C4-2B (cell line): ENCODE measurements at regions not wholly inside any gene's neighbourhood (a gene's known extent, or its start where the extent isn't known, plus 50 kb on each side); places are given as distances from the start of the nearest gene placed in this dataset.

Experiments used
- H3K27ac ChIP-seq: fragments of 450-650 bp; 2 replicates; pipeline ENCODE4 v1.5.1; 2017
- ZFX ChIP-seq: fragments of 450-650 bp; IDR thresholded peaks from 2 replicates; pipeline ENCODE4 v1.6.1; 2017
- TF ChIP-seq, protein P1 (sequence below): fragments of 450-650 bp; conservative IDR thresholded peaks from 2 replicates; pipeline ENCODE4 v1.5.1; 2017; ENCODE audit warnings: mild to moderate bottlenecking

DNA sequence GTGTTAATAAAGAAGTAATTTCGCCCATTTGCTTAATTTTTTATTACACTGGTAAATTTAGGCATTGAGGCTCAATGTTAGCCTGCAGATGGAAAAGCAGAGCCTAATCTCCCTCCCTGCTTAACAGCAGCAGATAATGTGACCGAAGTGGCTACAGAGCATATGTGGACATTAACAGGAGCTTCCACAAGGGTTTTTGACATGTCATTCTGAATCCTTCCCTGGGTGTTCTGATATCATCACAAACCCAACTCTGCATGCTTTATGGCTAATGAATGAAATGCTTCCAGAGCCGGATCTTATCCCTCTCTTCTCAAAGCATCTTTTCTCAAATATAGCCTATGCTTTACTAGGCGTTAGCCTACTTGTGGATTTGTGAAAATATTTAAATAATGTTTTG is 208.6 kb downstream of the CAAP1 start:
- no peak overlapping the region for H3K27ac ChIP-seq
- TF ChIP-seq, protein P1, sequence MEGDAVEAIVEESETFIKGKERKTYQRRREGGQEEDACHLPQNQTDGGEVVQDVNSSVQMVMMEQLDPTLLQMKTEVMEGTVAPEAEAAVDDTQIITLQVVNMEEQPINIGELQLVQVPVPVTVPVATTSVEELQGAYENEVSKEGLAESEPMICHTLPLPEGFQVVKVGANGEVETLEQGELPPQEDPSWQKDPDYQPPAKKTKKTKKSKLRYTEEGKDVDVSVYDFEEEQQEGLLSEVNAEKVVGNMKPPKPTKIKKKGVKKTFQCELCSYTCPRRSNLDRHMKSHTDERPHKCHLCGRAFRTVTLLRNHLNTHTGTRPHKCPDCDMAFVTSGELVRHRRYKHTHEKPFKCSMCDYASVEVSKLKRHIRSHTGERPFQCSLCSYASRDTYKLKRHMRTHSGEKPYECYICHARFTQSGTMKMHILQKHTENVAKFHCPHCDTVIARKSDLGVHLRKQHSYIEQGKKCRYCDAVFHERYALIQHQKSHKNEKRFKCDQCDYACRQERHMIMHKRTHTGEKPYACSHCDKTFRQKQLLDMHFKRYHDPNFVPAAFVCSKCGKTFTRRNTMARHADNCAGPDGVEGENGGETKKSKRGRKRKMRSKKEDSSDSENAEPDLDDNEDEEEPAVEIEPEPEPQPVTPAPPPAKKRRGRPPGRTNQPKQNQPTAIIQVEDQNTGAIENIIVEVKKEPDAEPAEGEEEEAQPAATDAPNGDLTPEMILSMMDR, result no peak
- no peak for TF ChIP-seq ZFX

DNA sequence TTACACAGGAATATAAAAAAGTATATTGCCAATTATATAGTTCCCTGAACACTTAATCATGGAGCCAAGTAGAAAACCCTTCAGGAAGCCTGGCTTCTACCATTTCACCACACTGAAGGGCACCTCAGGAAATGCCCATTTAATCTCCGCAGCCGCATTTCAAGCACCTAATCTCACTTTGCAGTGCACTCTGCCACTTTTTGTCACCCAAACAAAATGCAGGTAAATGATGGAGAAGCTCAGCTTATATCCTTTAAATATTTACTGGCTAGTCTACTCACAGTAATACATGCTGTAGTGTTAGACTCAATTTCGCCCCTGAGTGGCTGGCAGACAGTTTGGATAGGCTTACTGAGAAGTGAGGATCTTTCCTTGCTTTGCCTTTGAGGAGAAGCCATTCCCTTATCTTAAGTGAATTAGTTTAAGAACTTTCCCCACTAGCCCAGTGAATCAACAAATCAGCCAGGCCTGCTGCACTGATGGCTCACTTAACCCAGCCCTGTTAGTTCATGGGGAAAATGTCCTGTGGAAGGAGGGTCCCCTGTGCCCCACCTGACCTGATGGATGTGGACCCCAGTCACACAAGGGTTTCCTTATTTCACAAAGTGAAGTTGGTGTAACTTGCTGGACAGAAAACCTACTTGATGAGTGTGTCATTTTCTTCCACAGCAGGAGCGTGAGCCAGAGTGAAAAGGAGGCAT is 209.7 kb downstream of the CAAP1 start:
- TF ChIP-seq, protein P1, result no peak
- TF ChIP-seq ZFX, result no peak
- H3K27ac ChIP-seq, result no peak overlapping the region

DNA sequence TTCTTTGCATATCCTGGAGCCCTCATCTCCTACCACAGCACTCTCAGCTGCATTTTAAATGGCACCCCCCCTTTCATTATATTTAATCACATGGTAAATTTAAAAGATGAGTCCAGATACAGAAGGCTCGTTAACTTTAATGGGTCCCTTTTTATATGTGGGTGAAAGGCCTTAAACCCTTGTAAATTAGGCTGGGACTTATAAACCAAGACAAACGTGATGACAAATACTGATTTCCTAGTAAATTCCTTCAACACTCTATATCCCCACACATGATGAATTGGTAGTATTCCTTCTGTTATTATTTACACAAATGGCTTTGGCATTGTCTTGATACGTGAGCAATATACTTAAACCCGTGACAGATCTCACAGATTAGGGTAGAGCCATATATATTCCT is 210.6 kb downstream of the CAAP1 start:
- TF ChIP-seq, protein P1, result no peak
- no peak for TF ChIP-seq ZFX

DNA sequence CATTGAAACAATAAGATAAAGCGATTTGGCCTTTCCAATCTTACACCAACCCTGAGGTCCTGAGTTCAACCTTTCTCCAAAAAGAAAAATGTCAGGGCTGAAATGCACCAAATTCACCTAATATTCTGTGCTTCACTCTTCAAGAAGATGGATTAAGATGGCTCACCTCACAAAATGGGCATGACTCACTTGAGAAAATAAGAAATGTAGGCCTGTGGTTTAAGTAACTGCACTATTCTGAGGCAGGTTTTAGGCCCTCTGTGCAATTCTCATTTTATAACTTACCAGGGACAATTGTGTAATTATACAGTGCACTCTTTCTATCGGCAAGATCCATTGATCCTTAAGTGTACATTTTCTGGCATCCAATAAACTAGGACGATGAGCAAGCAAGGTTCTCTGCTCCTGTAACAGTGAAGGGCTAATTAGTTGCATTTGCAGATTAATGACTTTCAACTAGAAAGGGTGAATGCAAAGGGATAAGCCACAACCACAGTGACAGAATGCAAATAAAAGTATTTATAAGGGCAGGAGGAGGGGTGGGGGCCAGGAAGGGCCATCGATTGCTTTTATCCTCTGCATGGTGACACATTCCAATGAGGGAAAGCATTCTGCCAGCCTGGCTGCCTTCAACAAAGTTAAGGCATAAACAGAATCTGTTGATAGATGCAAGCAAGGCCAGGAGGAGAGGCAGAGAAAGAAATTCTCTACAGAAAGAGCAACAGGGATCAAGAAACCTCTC is 214.5 kb downstream of the CAAP1 start:
- no peak for TF ChIP-seq ZFX
- TF ChIP-seq, protein P1, result no peak
- no peak overlapping the region for H3K27ac ChIP-seq

More for the DNA sequence above, 210.6 kb downstream of the CAAP1 start:
- H3K27ac ChIP-seq, result no peak overlapping the region

DNA sequence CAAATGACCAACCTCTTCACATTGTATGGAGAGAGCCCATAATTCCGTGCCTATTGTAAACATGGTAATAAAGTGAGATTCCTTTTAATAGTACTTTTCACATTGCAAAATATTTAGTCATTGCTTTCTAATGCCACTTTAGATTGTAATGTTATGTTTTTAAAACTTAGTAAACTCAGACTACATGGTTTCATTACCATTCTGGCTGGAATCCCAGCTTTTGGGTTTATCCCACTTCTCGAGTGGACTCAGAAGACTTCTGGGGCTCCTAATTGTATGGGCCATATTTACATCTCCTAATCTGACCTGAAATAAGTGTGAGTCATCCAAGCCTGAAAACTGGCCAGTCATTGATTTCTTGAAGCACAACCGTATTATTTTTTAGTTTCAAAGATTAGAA is 217.6 kb downstream of the CAAP1 start:
- H3K27ac ChIP-seq, result no peak overlapping the region
- TF ChIP-seq, protein P1, result no peak
- TF ChIP-seq ZFX, result no peak

DNA sequence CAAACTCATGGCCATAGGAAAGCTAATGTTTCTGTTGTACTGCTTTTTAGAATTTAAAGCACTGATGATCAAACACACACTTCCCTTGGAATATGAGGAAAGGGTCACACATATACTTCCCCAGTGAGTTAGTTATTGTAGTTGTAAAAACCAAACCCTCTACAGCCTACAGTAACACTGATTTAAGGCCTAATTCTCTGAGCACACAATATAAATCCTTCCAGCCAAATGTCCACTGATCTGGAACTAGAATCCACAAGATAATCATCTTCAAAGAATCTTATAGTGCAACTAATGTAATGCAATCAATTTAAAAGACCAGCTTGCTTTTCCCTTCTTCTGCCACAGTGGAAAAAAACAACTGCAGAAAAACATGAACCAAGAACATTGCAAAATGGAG is 219.3 kb downstream of the CAAP1 start:
- TF ChIP-seq ZFX, result no peak
- TF ChIP-seq, protein P1, result no peak
- no peak overlapping the region for H3K27ac ChIP-seq
